Uterus (tissue), 3 donors: ENCODE measurements at regions not wholly inside any gene's neighbourhood (a gene's known extent, or its start where the extent isn't known, plus 50 kb on each side); places are given as distances from the start of the nearest gene placed in this dataset.

ENCODE experiments used
- DNase-seq, 2 donors: peaks; one replicate each; pipeline ENCODE4 v3.0.0-alpha.2; 2019 to 2020
- H3K27ac ChIP-seq, 2 donors: fragments of 200-600 bp; sonication (generic); 1 replicate in 1 of 2; 2 replicates in 1 of 2; pipeline ENCODE4 v1.5.1; 2016 to 2018
- H3K27me3 ChIP-seq, 2 donors: fragments of 200-600 bp; sonication (generic); one replicate each; pipeline ENCODE4 v1.5.1; 2018 to 2019; ENCODE audit warnings: control low read depth in 1 of 2
- H3K36me3 ChIP-seq, 2 donors: fragments of 200-600 bp; sonication (generic); one replicate each; pipeline ENCODE4 v1.5.1; 2019; ENCODE audit warnings: control low read depth in 1 of 2
- H3K4me1 ChIP-seq, 2 donors: fragments of 200-600 bp; sonication (generic); one replicate each; pipeline ENCODE4 v1.5.1; 2018 to 2019; ENCODE audit warnings: control low read depth in 1 of 2
- H3K4me3 ChIP-seq, 2 donors: fragments of 200-600 bp; sonication (generic); 1 replicate in 1 of 2; 2 replicates in 1 of 2; pipeline ENCODE4 v1.5.1; 2018 to 2019; ENCODE audit warnings: mild to moderate bottlenecking in 1 of 2
- H3K9me3 ChIP-seq, 2 donors: fragments of 200-600 bp; sonication (generic); one replicate each; pipeline ENCODE4 v1.5.1; 2019; ENCODE audit warnings: control low read depth in 1 of 2
- POLR2A ChIP-seq, 2 donors: fragments of 450-650 bp; IDR thresholded peaks; one replicate each; pipeline ENCODE4 v1.6.1; 2016; ENCODE audit warnings: antibody characterized with exemption in 2 of 2, mild to moderate bottlenecking in 1 of 2, moderate library complexity in 1 of 2
- intact Hi-C: fragments of 100-400 bp; cut with DNase I; formaldehyde crosslinking; loops from one replicate; pipeline ENCODE4 v1.15.1; 2023; ENCODE audit warnings: low total_unique reads
- TF ChIP-seq, protein P1 (sequence below), 4 experiments: fragments of 200-600 bp in 2 of 4; fragments of 450-650 bp in 2 of 4; sonication (generic) in 2 of 4; IDR thresholded peaks; one replicate each; pipeline ENCODE4 v1.5.1; 2016 to 2019; ENCODE audit warnings: antibody characterized with exemption in 4 of 4, mild to moderate bottlenecking in 2 of 4, moderate library complexity in 1 of 4
- donor health status: DM: yes; HTN: yes; CAD: no.

- Histone ChIP-seq H3K4me3 (no peak overlapping the region), H3K36me3 (no peaks in the 10 kb centered on the region), H3K27me3 (no peaks in the 10 kb centered on the region), H3K9me3 (no peaks in the 10 kb centered on the region), H3K27ac (no peak overlapping the region), H3K4me1 (no peaks in the 10 kb centered on the region)
- intact Hi-C loops: no loop called here
- TF ChIP-seq POLR2A (IDR thresholded peaks at IDR 0.05): no peak
- TF ChIP-seq, protein P1, sequence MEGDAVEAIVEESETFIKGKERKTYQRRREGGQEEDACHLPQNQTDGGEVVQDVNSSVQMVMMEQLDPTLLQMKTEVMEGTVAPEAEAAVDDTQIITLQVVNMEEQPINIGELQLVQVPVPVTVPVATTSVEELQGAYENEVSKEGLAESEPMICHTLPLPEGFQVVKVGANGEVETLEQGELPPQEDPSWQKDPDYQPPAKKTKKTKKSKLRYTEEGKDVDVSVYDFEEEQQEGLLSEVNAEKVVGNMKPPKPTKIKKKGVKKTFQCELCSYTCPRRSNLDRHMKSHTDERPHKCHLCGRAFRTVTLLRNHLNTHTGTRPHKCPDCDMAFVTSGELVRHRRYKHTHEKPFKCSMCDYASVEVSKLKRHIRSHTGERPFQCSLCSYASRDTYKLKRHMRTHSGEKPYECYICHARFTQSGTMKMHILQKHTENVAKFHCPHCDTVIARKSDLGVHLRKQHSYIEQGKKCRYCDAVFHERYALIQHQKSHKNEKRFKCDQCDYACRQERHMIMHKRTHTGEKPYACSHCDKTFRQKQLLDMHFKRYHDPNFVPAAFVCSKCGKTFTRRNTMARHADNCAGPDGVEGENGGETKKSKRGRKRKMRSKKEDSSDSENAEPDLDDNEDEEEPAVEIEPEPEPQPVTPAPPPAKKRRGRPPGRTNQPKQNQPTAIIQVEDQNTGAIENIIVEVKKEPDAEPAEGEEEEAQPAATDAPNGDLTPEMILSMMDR (IDR thresholded peaks at IDR 0.05): no peak
- DNase-seq: no peak
These were observed 618.6 kb downstream of the AACS start for GRCh38 chr12:125683748-125684381.

GRCh38 chr12:125684968-125685790 lies 619.9 kb downstream of the AACS start:
- no peak overlapping the region for H3K4me3 ChIP-seq
- H3K27me3 ChIP-seq: no peaks in the 10 kb centered on the region
- TF ChIP-seq, protein P1 (IDR thresholded peaks at IDR 0.05): no peak
- TF ChIP-seq POLR2A (IDR thresholded peaks at IDR 0.05): no peak
- H3K9me3 ChIP-seq: no peaks in the 10 kb centered on the region
- intact Hi-C loops: no loop called here
- no peak for DNase-seq
- H3K4me1 ChIP-seq: no peaks in the 10 kb centered on the region
- peak overlapping the region in 1 of 2 donors; percentile 35 for H3K27ac ChIP-seq
- no peaks in the 10 kb centered on the region for H3K36me3 ChIP-seq

GRCh38 chr12:125685915-125686314 lies 620.7 kb downstream of the AACS start:
- intact Hi-C loops: no loop called here
- H3K27me3 ChIP-seq: no peaks in the 10 kb centered on the region

GRCh38 chr12:125687403-125687802 lies 622.2 kb downstream of the AACS start:
- H3K27me3 ChIP-seq: no peaks in the 10 kb centered on the region
- no peaks in the 10 kb centered on the region for H3K4me1 ChIP-seq
- no peak for DNase-seq
- no peaks in the 10 kb centered on the region for H3K36me3 ChIP-seq
- intact Hi-C loops: no loop called here
- H3K9me3 ChIP-seq: no peaks in the 10 kb centered on the region
- H3K27ac ChIP-seq: no peak overlapping the region
- TF ChIP-seq POLR2A (IDR thresholded peaks at IDR 0.05): no peak
- TF ChIP-seq, protein P1 (IDR thresholded peaks at IDR 0.05): no peak
- no peak overlapping the region for H3K4me3 ChIP-seq

More at GRCh38 chr12:125685915-125686314, 620.7 kb downstream of the AACS start:
- Histone ChIP-seq H3K27ac (peak overlapping the region in 1 of 2 donors; percentile 35), H3K36me3 (no peaks in the 10 kb centered on the region), H3K9me3 (no peaks in the 10 kb centered on the region), H3K4me1 (no peaks in the 10 kb centered on the region), H3K4me3 (no peak overlapping the region)
- TF ChIP-seq, protein P1 (IDR thresholded peaks at IDR 0.05): no peak
- DNase-seq: peak; percentile 26 to 27

- H3K27me3 ChIP-seq: no peaks in the 10 kb centered on the region
- H3K4me1 ChIP-seq: no peaks in the 10 kb centered on the region
- intact Hi-C loops: no loop called here
- DNase-seq: no peak
- no peaks in the 10 kb centered on the region for H3K36me3 ChIP-seq
- no peaks in the 10 kb centered on the region for H3K9me3 ChIP-seq
- no peak overlapping the region for H3K27ac ChIP-seq
- TF ChIP-seq, protein P1 (IDR thresholded peaks at IDR 0.05): no peak
- no peak for TF ChIP-seq POLR2A (IDR thresholded peaks at IDR 0.05)
- H3K4me3 ChIP-seq: no peak overlapping the region
These were observed 622.6 kb downstream of the AACS start for GRCh38 chr12:125687820-125688219.
